GM12878 (cell line): ENCODE measurements at regions not wholly inside any gene's neighbourhood (a gene's known extent, or its start where the extent isn't known, plus 50 kb on each side); places are given as distances from the start of the nearest gene placed in this dataset.

Experiments used
- ATF2 ChIP-seq: IDR thresholded peaks from 2 replicates; pipeline ENCODE4 v1.6.1; 2012; ENCODE audit warnings: low read length, inconsistent platforms
- ATF3 ChIP-seq: IDR thresholded peaks from 2 replicates; pipeline ENCODE4 v1.6.1; 2011; ENCODE audit warnings: low read depth, mild to moderate bottlenecking, low read length, moderate library complexity, borderline replicate concordance; ENCODE audit errors: extremely low read depth
- BRCA1 ChIP-seq: IDR thresholded peaks from 2 replicates; pipeline ENCODE4 v1.6.1; 2011; ENCODE audit warnings: low read depth, low read length, improper control_type of control experiment
- CREB1 ChIP-seq: IDR thresholded peaks from 2 replicates; pipeline ENCODE4 v1.6.1; 2012; ENCODE audit warnings: low read depth, mild to moderate bottlenecking, inconsistent platforms
- CTCF ChIP-seq, 3 experiments: IDR thresholded peaks in 2 of 3; conservative IDR thresholded peaks in 1 of 3; 2 replicates each; pipeline ENCODE4 v1.5.1; 2011; ENCODE audit warnings: low read depth in 3 of 3, low read length in 3 of 3, mild to moderate bottlenecking in 3 of 3, control low read depth in 2 of 3, moderate library complexity in 2 of 3, inconsistent platforms in 1 of 3, mixed read lengths in 1 of 3; ENCODE audit not compliant: control insufficient read depth in 2 of 3, insufficient read depth in 1 of 3; ENCODE audit errors: extremely low read depth in 1 of 3
- EZH2 ChIP-seq: IDR thresholded peaks from 2 replicates; pipeline ENCODE4 v1.6.1; 2012; ENCODE audit warnings: low read depth, mild to moderate bottlenecking, control low read depth, inconsistent platforms, low read length, borderline replicate concordance; ENCODE audit not compliant: control insufficient read depth
- NBN ChIP-seq: fragments of 450-650 bp; IDR thresholded peaks from 2 replicates; pipeline ENCODE4 v1.6.1; 2016
- PML ChIP-seq: IDR thresholded peaks from 2 replicates; pipeline ENCODE4 v1.6.1; 2012; ENCODE audit warnings: low read length, inconsistent platforms
- POLR2A ChIP-seq: IDR thresholded peaks from 2 replicates; pipeline ENCODE4 v1.6.1; 2011; ENCODE audit warnings: low read depth, mild to moderate bottlenecking, low read length
- POLR2AphosphoS5 ChIP-seq: IDR thresholded peaks from 2 replicates; pipeline ENCODE4 v1.6.1; 2011; ENCODE audit warnings: mild to moderate bottlenecking, low read length, inconsistent platforms
- RAD21 ChIP-seq: IDR thresholded peaks from 2 replicates; pipeline ENCODE4 v1.6.1; 2011; ENCODE audit warnings: mild to moderate bottlenecking, low read depth, low read length, moderate library complexity; ENCODE audit not compliant: insufficient read depth
- RELA ChIP-seq: fragments of 450-650 bp; IDR thresholded peaks from 2 replicates; pipeline ENCODE4 v1.8.0; 2014; ENCODE audit warnings: borderline replicate concordance; ENCODE audit not compliant: partially characterized antibody
- SPI1 ChIP-seq: IDR thresholded peaks from 2 replicates; pipeline ENCODE4 v1.6.1; 2011; ENCODE audit warnings: low read depth, mild to moderate bottlenecking, low read length, moderate library complexity, borderline replicate concordance; ENCODE audit not compliant: insufficient read depth
- ZBTB40 ChIP-seq: fragments of 450-650 bp; IDR thresholded peaks from 2 replicates; pipeline ENCODE4 v1.6.1; 2016; ENCODE audit warnings: mild to moderate bottlenecking, moderate library complexity, borderline replicate concordance

GRCh38 chr9:7240569-7241311 is 483.0 kb downstream of the KDM4C start:
- TF ChIP-seq RELA (no peak), NBN (no peak), CTCF (IDR thresholded peaks at IDR 0.05 in 2 of 3, conservative IDR thresholded peaks at IDR 0.05 in 1 of 3; ENCODE audit: control insufficient read depth in 2 of 3, extremely low read depth in 1 of 3, insufficient read depth in 1 of 3, low read depth in 3 of 3, low read length in 3 of 3) (no peak), POLR2AphosphoS5 (no peak), ATF2 (no peak), ZBTB40 (no peak), PML (no peak), EZH2 (no peak), SPI1 (no peak), POLR2A (no peak), RAD21 (no peak), ATF3 (no peak), BRCA1 (no peak), CREB1 (no peak)
